Skin epidermis (tissue), 12 donors: ENCODE measurements at regions not wholly inside any gene's neighbourhood (a gene's known extent, or its start where the extent isn't known, plus 50 kb on each side); places are given as distances from the start of the nearest gene placed in this dataset.
A peak's percentile ranks its signal among the peaks of the same experiment; 100 is the strongest.
"Not testable (repeated sequence)": the region's sequence is repeated elsewhere in the genome, so short reads cannot be mapped to it uniquely, and the experiment has no call there.

Experiments used
- H3K27ac ChIP-seq, 21 experiments: fragments of 200-600 bp; sonication (generic) in 11 of 21; one replicate each; pipeline ENCODE4 v1.5.0; 2020; ENCODE audit warnings: mild to moderate bottlenecking in 3 of 21, inconsistent platforms in 2 of 21, moderate library complexity in 2 of 21
- H3K4me3 ChIP-seq, 7 experiments: fragments of 200-600 bp; sonication (generic) in 2 of 7; one replicate each; pipeline ENCODE4 v1.5.0; 2020; ENCODE audit warnings: inconsistent platforms in 2 of 7, mild to moderate bottlenecking in 2 of 7, moderate library complexity in 1 of 7

DNA sequence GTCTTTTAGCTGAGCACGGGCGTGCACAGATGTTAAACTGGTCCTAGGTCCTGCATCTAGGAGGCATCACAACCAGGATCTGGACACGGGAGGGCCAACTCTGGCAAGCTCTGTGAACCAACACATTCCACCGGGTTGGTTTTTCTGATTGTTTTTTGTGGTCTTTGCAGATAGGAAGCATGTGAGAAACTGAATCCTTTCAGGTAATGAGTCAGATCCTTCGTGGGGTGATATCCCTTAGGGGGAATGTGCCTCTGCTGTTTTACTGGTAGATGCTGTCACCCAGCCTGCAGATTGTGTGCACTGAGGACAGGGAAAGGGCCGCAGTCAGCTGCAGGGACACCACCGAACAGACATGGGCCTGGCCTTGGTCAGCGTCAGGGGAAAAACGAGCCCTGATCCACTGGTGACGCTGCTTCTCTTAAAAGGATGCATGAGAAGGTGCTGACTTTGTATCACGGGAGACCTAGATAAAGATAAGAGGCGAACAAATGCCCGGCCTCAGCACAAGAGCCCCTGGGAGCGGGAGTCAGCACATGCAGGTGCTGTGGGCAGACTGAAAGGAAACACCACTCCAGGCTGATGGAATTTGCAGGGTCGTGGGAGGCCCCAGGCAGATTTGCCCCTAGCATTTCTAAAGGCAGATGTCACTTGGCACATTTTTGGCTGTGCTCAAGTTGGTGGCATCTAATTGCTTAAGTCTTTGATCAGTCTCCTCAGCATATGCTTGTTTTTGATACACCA is 51.1 kb downstream of the DOP1B start:
- H3K27ac ChIP-seq, result no peak overlapping the region

DNA sequence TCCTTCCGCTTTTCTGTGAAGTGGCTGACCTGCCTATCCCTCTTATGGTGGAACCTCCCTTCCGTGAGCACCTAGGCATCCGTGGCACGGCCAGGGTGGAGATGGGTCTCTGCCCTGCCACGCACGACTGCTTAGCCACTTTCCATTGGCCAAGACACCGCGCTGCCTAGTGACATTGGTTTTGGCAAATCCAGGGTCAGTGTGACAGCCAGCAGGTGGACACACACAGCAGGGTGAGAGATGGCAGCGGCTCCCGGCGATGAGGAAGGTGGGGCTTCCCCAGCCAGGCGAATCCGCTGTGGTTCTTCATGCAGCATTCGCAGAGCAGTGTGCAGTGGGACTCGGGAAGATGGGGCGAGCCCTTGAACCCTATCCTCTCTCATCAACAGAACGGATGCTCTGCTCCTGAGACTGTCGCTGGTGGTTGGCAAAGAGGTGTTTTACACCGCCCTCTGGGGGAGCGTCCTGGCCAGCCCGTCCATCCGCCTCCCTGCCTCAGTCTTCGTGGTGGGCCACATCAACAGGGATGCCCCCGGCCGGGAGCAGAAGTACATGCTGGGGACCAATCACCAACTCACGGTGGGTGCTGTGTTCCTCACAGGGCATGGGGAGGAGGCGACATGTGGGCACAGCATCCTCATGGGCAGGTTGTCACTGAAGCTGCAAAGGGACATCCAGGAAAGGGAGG is 51.8 kb downstream of the DOP1B start:
- Histone ChIP-seq H3K4me3 (no peak overlapping the region), H3K27ac (no peak overlapping the region)

More for the DNA sequence above, 51.1 kb downstream of the DOP1B start:
- H3K4me3 ChIP-seq, result no peak overlapping the region

DNA sequence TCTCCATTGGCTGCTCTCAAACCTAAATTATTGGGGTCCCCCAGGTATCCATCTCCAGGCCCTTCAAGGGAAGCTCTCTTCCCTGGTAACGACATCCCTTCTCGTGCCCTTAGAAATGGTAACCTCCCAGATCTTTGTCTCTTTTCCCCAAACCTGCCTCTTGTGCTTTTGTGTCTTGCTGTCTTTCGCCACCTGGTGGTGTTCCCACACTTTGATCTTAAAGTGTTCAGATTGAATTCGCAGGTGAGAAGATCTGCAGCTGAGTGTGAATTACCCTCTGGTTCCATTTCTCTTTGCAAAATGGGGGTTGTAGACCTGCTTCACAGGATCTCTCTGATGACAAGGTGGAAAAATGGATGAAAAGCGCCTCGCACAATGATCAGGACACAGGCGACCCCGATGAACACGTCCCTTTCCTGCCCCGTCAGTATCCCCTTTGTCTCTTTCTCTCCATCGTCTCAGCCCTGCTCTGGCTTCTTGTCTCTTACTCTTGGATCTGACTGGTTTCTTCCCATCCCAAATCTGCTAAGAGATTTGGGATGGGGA is 53.1 kb downstream of the DOP1B start:
- no peak overlapping the region for H3K4me3 ChIP-seq
- peak overlapping the region in 5 of 21 experiments; percentile 22 to 54 (median 28) for H3K27ac ChIP-seq

DNA sequence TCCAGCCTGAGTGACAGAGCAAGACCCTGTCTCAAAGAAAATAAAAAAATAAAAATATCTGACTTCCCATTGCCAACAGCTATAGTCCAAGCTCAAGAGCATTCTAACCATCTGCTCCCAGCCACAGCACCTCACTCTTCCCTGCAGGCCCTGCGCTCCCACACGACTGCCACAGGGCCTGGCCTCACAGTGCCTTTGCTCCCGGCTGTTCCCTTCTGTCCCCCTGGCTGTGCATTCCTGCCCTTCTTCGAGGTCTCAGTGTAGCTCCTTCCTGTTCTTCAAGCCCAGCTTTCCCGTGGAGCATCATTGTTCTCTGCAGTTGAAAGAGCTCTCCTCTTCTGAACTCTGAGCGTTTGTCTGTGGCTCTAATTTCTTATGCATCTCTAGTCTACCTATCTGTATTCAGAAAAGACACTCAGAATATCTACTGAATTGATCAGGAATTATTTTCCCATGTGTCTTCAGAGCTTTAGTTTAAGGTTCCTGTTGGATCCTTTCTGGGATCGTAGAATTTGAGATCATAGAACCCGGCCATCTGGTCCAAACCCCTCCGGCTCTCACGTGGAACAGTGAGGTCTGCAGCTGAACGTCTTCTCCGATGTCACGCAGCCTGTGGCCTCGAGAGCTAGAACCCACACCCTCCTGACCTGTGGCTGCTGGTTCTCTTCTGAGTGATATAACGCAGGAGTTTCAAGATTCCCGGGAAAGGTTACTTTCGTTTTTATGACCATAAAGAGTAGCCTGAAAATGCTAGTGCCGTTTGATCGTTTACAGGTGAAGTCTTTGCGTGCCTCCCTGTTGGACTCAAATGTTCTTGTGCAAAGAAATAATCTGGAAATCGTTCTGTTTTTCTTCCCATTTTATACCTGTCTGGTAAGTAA is 54.4 kb downstream of the DOP1B start:
- Histone ChIP-seq H3K27ac (peak overlapping the region in 2 of 21 experiments; percentile 29 to 54), H3K4me3 (no peak overlapping the region)

DNA sequence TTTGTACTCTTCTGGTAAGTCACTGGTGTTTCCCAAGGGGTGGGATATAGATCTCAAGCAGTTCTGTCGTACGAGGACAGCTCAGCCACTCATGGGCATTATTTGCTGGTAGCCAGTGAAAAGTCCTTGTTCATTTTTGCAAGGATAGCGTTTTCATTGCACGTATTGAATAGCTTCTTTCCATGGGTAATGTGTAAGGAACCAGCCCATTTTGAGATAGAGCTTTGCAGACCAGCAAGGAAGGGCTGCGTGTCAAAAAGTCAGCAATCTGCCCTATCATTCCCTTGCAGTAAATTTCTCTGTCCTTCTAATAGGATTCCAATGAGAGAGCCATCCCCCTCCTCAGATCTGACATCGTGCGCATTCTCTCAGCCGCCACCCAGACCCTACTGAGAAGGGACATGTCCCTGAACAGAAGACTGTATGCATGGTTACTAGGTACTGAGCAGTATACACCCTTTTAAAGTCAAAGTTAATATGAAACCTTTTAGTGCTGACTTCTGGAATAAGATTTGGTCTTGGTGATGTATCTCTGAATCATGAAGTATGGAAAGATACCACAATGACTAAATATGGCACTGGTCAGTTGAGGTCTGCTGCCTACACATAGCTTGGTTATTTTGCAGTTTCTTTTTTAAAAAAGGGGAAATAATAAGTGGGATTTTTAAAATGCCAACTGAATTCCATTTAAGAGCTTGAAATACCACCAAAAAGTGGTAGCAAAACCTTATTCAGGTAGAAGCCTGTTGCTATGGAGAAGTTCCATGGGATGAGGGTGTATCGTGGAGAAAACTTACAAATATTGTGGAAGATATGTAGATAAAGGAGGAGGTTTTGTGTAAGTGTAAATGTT is 55.3 kb downstream of the DOP1B start:
- Histone ChIP-seq H3K27ac (peak overlapping the region in 4 of 21 experiments; percentile 29 to 54 (median 40)), H3K4me3 (no peak overlapping the region)

DNA sequence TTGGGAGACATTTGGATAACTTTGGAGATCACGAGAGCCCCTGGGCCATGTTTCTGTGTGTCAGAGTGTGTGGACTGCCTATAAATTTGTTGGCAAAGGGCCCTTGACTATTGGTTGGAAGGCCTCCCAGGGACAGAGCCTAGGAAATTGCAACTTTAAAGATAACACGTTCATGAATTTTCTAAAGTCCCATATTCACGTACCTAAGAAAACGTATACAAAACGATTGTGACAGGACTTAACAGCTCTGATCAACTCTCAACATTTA is 55.8 kb downstream of the DOP1B start:
- H3K4me3 ChIP-seq, result no peak overlapping the region
- H3K27ac ChIP-seq, result peak overlapping the region in 2 of 21 experiments; percentile 28 to 43

DNA sequence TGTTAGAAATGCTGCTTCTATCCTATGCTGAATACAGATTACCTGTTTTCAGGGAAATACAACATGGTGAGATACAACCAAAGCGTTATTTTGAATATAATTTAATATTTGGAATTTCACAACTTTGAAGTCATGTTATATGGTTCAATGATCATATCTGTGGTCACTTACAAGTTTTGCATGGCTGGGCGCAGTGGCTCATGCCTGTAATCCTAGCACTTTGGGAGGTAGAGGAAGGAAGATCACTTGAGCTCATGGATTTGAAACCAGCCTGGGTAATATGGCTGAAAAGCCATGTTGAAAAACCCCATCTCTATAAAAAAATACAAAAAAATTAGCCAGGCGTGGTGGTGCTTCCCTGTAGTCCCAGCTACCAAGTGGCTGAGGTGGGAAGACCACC is 57.9 kb downstream of the DOP1B start:
- Histone ChIP-seq H3K4me3 (no peak overlapping the region), H3K27ac (no peak overlapping the region)

DNA sequence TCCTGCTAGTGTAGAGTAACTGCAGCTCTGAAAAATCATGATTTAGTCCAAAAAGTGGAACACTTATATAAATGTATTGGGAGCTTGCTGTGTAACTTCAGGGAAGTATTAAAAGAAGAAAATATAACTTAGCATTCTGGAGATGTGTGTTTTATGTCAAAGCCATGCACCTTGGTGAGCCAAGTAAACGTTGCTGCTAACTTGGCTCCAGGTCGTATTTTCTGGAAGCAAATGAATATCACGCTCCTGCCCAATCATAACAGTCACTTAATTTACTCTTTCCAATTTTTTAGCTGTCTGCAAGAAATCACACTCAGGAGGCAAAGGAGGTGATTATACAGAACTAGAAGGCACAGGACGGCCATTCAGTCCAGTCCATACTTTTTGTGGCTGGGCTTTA is 61.1 kb downstream of the DOP1B start:
- Histone ChIP-seq H3K27ac (no peak overlapping the region), H3K4me3 (no peak overlapping the region)

DNA sequence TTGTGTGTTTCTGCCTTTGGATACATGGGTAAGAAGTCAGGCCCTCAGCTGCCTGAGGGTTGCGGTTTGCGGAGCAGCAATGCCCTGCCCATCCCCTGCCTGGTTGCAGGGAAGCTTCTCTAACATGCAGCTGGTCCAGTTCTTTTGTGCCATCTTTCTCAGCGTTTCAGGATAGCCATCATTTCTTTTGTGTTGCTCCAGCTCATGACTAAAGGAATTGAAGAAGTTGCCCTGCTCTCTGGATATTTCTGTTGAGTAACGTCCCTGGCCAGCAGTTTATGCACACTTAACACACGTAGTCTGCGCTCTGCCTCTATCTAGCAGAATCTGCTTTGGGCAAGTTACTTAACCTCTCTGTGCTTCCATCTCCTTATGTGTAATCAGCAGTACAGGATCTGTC is 62.1 kb downstream of the DOP1B start:
- H3K27ac ChIP-seq, result no peak overlapping the region
- no peak overlapping the region for H3K4me3 ChIP-seq

DNA sequence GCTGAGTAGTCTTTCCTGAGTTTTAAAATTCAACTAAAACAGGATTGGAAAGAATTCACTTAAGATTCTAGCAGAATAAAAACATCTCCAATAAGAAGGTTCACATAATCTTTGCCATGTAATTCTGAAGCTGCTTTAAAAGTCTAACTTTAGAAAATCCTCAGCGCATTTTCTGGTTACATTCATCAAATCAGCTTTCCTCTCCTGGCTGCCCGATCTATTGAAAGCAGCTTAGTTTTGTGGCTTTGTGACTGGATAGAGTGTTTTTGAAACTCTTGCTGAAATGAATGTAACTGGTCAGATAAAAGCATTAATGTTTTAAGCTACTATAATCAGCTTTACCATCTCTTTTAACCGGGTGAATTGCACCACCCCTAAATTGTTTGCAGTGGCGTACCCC is 66.8 kb downstream of the DOP1B start:
- Histone ChIP-seq H3K27ac (no peak overlapping the region), H3K4me3 (no peak overlapping the region)

DNA sequence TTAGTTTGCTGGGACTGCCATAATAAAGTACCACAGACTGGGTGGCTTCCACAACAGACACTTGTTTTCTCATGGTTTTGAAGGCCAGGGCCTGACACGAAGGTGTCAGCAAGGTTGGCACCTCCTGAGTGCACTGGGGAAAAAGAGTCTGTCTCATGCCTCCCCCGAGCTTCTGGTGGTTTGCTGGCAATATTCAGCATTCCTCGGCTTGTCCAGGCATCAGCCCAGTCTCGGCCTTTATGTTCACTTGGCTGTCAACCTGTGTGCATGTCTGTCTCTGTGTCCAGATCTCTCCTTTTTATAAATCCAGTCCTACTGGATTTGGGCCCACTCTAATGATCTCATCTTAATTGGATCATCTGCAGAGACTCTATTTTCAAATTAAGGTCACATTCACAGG is 72.6 kb downstream of the DOP1B start:
- H3K4me3 ChIP-seq, result no peak overlapping the region
- H3K27ac ChIP-seq, result peak overlapping the region in 1 of 21 experiments; percentile 29

DNA sequence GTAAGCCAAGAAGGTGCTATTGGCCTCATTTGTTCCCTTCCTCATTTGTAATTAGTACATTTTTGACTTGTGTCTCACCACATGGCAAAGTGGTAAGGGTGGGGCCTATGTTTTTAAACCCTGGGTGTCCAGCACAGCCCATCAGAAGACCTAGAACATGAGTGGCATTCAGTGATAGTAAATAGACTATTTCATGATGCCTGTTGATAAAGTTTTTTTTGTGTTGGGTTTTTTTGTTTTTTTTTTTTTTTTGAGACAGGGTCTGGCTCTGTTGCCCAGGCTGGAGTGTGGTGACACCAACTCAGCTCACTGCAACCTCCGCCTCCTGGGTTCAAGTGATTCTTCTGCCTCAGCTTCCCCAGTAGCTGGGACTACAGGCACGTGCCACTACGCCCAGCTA is 74.8 kb downstream of the DOP1B start:
- H3K27ac ChIP-seq, H3K4me3 ChIP-seq: not testable (repeated sequence)

DNA sequence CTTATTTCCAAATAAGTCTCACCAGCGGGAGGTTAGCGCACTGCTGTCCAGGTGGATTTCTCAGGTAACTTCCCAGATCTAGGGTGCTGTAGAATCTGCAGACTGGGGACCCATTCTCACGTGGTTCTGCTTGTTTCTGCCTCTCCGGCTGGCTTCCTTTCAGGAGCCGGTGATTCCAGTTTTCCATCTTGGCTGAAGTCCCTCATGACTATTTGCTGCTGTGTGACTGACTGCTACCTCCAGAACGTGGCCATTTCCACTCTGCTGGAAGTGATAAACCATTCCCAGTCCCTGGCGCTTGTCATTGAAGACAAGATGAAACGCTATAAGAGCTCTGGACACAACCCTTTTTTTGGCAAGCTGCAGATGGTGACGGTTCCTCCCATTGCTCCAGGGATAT is 76.0 kb downstream of the DOP1B start:
- peak overlapping the region in 5 of 21 experiments; percentile 11 to 69 (median 55) for H3K27ac ChIP-seq

DNA sequence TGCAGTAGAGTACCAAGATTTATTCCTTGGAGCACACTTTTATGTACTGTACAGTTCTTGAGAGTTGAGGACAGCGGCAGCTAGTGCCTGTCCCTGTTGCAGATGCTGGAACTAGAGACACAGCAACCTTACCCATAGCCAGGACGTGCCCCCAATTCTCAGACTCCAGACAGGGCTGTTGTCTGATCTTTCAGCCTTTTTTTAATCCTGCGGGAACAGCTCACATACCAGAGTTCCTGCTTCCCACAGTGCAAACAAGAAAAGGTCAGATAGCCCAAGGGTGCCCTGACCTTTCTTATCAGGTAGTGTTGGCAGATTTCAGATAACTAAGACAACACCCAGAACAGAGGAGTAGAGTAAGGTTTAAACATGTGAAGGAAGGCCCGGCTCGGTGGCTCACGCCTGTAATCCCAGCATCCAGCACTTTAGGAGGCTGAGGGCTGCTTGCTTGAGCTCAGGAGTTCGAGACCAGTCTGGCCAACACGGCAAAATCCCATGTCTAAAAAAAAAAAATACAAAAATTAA is 78.5 kb downstream of the DOP1B start:
- Histone ChIP-seq H3K4me3 (no peak overlapping the region), H3K27ac (no peak overlapping the region)

More for the DNA sequence above, 76.0 kb downstream of the DOP1B start:
- H3K4me3 ChIP-seq, result no peak overlapping the region

DNA sequence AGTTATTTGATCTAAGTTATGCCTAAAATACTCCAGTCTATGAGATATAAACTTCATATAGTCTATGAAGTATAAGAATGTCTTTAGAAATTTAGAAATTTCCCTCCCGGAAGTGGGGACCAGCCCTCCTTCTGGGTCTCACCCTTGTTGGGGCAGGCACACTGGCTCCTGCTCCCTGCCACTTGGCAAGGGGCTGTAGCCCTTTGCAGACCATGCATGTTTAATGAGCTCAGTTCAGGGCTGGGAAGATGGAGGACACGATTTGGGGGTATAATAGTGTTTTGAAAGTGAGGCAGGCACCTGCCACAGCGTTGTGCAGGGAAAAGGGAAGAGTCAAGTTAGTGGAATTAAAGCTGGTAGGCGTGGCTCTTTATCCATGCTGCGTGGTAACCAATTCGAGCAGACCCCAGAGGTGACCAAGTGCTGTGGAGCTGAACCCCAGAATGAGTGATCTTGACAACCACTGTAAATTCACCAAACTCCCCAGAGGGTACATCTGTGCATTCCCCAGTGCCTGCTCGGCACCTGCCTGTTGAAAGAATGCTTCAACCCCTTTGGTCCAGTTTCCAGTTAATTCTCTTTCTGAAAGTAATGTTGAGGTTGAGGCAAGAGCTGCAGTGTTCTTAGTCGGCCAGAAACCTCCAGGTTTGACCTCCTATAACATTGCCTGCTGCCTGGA is 79.6 kb downstream of the DOP1B start:
- Histone ChIP-seq H3K27ac (no peak overlapping the region), H3K4me3 (no peak overlapping the region)

DNA sequence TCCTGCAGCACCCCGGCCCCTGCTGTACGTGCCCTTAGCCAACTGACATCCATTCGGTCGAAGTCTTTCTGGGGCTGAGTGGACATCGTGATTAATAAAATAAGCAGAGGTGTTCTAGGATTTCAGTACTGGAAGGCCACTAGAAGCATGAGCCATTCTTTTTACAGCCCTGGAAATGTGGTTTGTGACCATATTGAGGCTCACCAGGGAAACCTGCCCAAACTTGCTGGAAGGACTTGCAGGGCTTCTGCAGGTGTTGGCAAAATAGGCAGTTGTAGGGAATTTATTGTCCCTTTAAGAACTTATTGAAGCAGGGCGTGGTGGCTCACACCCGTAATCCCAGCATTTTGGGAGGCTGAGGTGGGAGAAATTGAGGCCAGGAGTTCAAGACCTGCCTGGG is 80.8 kb downstream of the DOP1B start:
- no peak overlapping the region for H3K4me3 ChIP-seq
- H3K27ac ChIP-seq, result no peak overlapping the region

DNA sequence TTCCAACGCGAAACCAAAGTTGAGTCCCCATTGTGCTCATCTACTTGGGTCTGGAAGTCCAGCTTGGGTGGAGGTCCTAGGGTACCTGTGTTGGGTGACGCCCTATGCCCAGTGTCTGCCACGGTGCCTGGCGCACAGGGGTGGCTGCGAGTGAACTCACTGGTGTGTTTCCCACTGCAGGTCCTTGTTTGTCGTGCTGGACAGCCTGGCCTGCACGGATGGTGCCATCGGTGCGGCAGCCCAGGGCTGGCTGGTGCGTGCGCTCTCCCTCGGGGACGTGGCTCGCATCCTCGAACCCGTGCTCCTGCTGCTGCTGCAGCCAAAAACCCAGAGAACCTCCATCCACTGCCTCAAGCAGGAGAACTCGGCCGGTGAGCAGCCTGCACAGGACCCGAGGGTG is 80.4 kb upstream of the MORC3 start:
- Histone ChIP-seq H3K4me3 (no peak overlapping the region), H3K27ac (no peak overlapping the region)

DNA sequence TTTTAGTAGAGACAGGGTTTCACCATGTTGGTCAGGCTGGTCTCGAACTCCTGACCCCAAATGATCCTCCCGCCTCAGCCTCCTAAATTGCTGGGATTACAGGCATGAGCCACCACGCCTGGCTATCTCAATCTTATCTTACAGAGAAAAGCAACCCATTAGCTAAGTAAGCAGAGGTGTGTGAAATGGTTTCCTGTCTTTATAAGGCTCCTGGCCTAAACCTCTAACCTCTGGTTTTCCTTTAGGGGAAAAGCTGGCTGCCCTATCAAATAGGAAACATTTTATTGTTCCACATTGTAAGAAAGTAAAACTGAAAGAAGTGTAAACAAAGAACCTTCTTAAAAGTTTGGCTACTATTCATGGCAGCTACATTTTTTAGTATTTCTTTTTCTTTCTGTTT is 78.3 kb upstream of the MORC3 start:
- no peak overlapping the region for H3K27ac ChIP-seq

DNA sequence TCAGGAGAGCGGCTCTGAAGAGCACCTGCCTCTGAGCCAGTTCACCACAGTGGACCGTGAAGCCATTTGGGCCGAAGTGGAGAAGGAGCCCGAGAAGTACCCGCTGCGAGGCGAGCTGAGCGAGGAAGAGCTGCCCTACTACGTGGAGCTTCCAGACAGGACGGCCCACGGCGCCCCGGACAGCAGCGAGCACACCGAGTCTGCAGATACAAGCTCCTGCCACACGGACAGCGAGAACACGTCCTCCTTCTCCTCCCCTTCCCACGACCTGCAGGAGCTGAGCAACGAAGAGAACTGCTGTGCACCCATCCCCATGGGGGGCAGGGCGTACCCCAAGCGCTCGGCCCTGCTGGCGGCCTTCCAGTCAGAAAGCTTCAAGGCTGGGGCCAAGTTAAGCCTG is 74.9 kb upstream of the MORC3 start:
- H3K4me3 ChIP-seq, result no peak overlapping the region
- H3K27ac ChIP-seq, result peak overlapping the region in 1 of 21 experiments; percentile 50

More for the DNA sequence above, 78.3 kb upstream of the MORC3 start:
- H3K4me3 ChIP-seq, result no peak overlapping the region
